Upper lobe of left lung (tissue), 4 donors: ENCODE measurements at regions not wholly inside any gene's neighbourhood (a gene's known extent, or its start where the extent isn't known, plus 50 kb on each side); places are given as distances from the start of the nearest gene placed in this dataset.

Experiments used
- CTCF ChIP-seq, 6 experiments: fragments of 450-650 bp in 4 of 6; fragments of 200-600 bp in 2 of 6; sonication (generic) in 2 of 6; IDR thresholded peaks; one replicate each; pipeline ENCODE4 v1.5.1; 2016 to 2019; ENCODE audit warnings: antibody characterized with exemption in 6 of 6
- POLR2A ChIP-seq, 4 donors: fragments of 450-650 bp; IDR thresholded peaks; one replicate each; pipeline ENCODE4 v1.5.1; 2016 to 2017; ENCODE audit warnings: antibody characterized with exemption in 4 of 4, mild to moderate bottlenecking in 2 of 4

DNA sequence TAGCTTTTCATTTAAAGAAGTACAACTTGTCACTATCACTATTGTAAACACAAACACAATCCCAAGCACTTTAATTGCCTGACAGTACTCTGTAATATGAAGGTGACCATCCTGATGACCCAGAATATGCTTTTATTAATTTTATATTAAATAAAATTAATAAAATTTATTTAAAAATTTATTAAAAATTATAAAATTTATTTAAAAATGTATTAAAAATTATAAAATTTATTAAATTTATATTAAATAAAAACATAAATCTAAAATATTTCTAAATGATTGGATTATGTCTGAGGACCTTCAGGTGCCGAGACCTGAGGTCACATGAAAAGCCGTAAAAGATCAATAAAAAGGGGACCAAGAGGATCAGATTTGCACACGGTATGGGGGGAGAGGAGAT lies 229.8 kb upstream of the KIRREL3 start:
- no peak for TF ChIP-seq POLR2A (IDR thresholded peaks at IDR 0.05)
- TF ChIP-seq CTCF (IDR thresholded peaks at IDR 0.05), result no peak
